Activated CD8-positive, alpha-beta T cell treated with anti-CD3 and anti-CD28 coated beads for 36 hours (primary cell): ENCODE measurements at regions not wholly inside any gene's neighbourhood (a gene's known extent, or its start where the extent isn't known, plus 50 kb on each side); places are given as distances from the start of the nearest gene placed in this dataset.

Experiments used
- ATAC-seq: fragments of 200-7000 bp; cut with Tn5 transposase; one replicate; pipeline ENCODE4 v1.10.0; 2021; ENCODE audit warnings: mild to moderate bottlenecking, moderate library complexity
- CTCF ChIA-PET: fragments of 350-600 bp; sonication (Branson Sonifier 250); formaldehyde crosslinking; loops from one replicate; lab custom pipeline; 2021; ENCODE audit warnings: antibody characterized with exemption; lab: Charles Lee
- POLR2A ChIA-PET: fragments of 350-600 bp; sonication (Branson Sonifier 250); formaldehyde crosslinking; loops from one replicate; lab custom pipeline; 2021; ENCODE audit warnings: antibody characterized with exemption; lab: Charles Lee
- DNase-seq: peaks from one replicate; pipeline ENCODE4 v3.0.0-alpha.2; 2020
- H3K27ac Mint-ChIP-seq: one replicate; pipeline ENCODE4 v1.8.0; 2021; ENCODE audit warnings: mild to moderate bottlenecking, mixed read lengths
- H3K27me3 Mint-ChIP-seq: one replicate; pipeline ENCODE4 v1.8.0; 2021; ENCODE audit warnings: mixed read lengths
- H3K36me3 Mint-ChIP-seq: one replicate; pipeline ENCODE4 v1.8.0; 2021; ENCODE audit warnings: low read depth, mixed read lengths
- H3K4me1 Mint-ChIP-seq: one replicate; pipeline ENCODE4 v1.8.0; 2021; ENCODE audit warnings: low read depth, mixed read lengths
- H3K4me3 Mint-ChIP-seq: one replicate; pipeline ENCODE4 v1.8.0; 2021; ENCODE audit warnings: mild to moderate bottlenecking, moderate library complexity, mixed read lengths
- H3K9me3 Mint-ChIP-seq: one replicate; pipeline ENCODE4 v1.8.0; 2021; ENCODE audit warnings: mixed read lengths
- CTCF ChIP-seq: fragments of 200-600 bp; IDR thresholded peaks from one replicate; pipeline ENCODE4 v1.8.0; 2022; ENCODE audit warnings: antibody characterized with exemption, mild to moderate bottlenecking
- intact Hi-C: fragments of 100-400 bp; cut with micrococcal nuclease; formaldehyde crosslinking; loops from one replicate; pipeline ENCODE4 v1.10.0; 2022

- ChIA-PET CTCF (no interaction called here), POLR2A (interaction anchor here (0.6 kb wide), 1 partner anchor 118 kb away, joined by 4 read pairs; no protein-coding TSS in a partner anchor)
- Mint-ChIP-seq H3K36me3 (no peaks in the 10 kb centered on the region), H3K4me1 (no peaks in the 10 kb centered on the region), H3K27me3 (peaks cover 11% of the 10 kb centered on the region), H3K9me3 (no peaks in the 10 kb centered on the region), H3K4me3 (no peak overlapping the region), H3K27ac (no peak overlapping the region)
- no peak for TF ChIP-seq CTCF
- ATAC-seq, result no peak
- no peak for DNase-seq
- intact Hi-C loops, result no loop called here
Observed at GRCh38 chr5:39774605-39775004, 349.8 kb upstream of the DAB2 start.

- Mint-ChIP-seq H3K4me1 (no peaks in the 10 kb centered on the region), H3K9me3 (no peaks in the 10 kb centered on the region), H3K27ac (no peak overlapping the region), H3K27me3 (peaks cover 11% of the 10 kb centered on the region), H3K4me3 (no peak overlapping the region), H3K36me3 (no peaks in the 10 kb centered on the region)
- intact Hi-C loops, result no loop called here
- POLR2A ChIA-PET, result no interaction called here
- DNase-seq, result no peak
- TF ChIP-seq CTCF, result no peak
- CTCF ChIA-PET, result no interaction called here
- no peak for ATAC-seq
Observed at GRCh38 chr5:39772307-39772706, 347.5 kb upstream of the DAB2 start.

- Mint-ChIP-seq H3K4me1 (no peaks in the 10 kb centered on the region), H3K4me3 (no peak overlapping the region), H3K36me3 (no peaks in the 10 kb centered on the region), H3K9me3 (no peaks in the 10 kb centered on the region), H3K27me3 (peaks cover 18% of the 10 kb centered on the region), H3K27ac (no peak overlapping the region)
- no peak for DNase-seq
- CTCF ChIA-PET, result no interaction called here
- POLR2A ChIA-PET, result no interaction called here
- TF ChIP-seq CTCF, result no peak
- intact Hi-C loops, result no loop called here
- no peak for ATAC-seq
Observed at GRCh38 chr5:39767916-39768315, 343.1 kb upstream of the DAB2 start.

- TF ChIP-seq CTCF, result no peak
- Mint-ChIP-seq H3K27me3 (peaks cover 13% of the 10 kb centered on the region), H3K4me3 (no peak overlapping the region), H3K9me3 (no peaks in the 10 kb centered on the region), H3K27ac (no peak overlapping the region), H3K4me1 (no peaks in the 10 kb centered on the region), H3K36me3 (no peaks in the 10 kb centered on the region)
- intact Hi-C loops, result no loop called here
- DNase-seq (no peak), ATAC-seq (no peak)
- ChIA-PET POLR2A (no interaction called here), CTCF (no interaction called here)
Observed at GRCh38 chr5:39765366-39765765, 340.6 kb upstream of the DAB2 start.

- intact Hi-C loops, result no loop called here
- ChIA-PET CTCF (interaction anchor here (0.8 kb wide), 1 partner anchor 49 kb away, joined by 3 read pairs; no protein-coding TSS in a partner anchor), POLR2A (no interaction called here)
- no peak for TF ChIP-seq CTCF
- Mint-ChIP-seq H3K36me3 (no peaks in the 10 kb centered on the region), H3K27ac (no peak overlapping the region), H3K4me1 (no peaks in the 10 kb centered on the region), H3K9me3 (no peaks in the 10 kb centered on the region), H3K4me3 (no peak overlapping the region), H3K27me3 (peaks cover 11% of the 10 kb centered on the region)
- ATAC-seq (no peak), DNase-seq (no peak)
Observed at GRCh38 chr5:39762761-39763160, 338.0 kb upstream of the DAB2 start.
